ENCODE measurements at regions not wholly inside any gene's neighbourhood (a gene's known extent, or its start where the extent isn't known, plus 50 kb on each side); places are given as distances from the start of the nearest gene placed in this dataset.
A peak's percentile ranks its signal among the peaks of the same experiment; 100 is the strongest.

GRCh38 chr14:80315681-80316080 is 104.4 kb upstream of the DIO2 start:
- no peak overlapping the region for H3K18ac ChIP-seq (ENCODE audit: insufficient read length, low read depth, low read length)
- H3K4me1 ChIP-seq (ENCODE audit: insufficient read depth, low read length), result peaks cover 3% of the 10 kb centered on the region; the same call in 1 of the 2 replicates
- no peak overlapping the region for H3K14ac ChIP-seq (ENCODE audit: insufficient read depth, low read length)
- H2BK20ac ChIP-seq (ENCODE audit: low read depth, low read length, poor library complexity, severe bottlenecking), result no peak overlapping the region
- H2AFZ ChIP-seq (ENCODE audit: low read length), result no peak overlapping the region
- H2AK5ac ChIP-seq (ENCODE audit: insufficient read length, low read length), result no peak overlapping the region
- H2BK12ac ChIP-seq (ENCODE audit: insufficient read length, low read depth, low read length), result no peak overlapping the region
- Mint-ChIP-seq H3K4me1 (peaks cover 10% of the 10 kb centered on the region in 2 experiments), H3K27ac (peak overlapping the region in 2 of 3 experiments; percentile 25 to 76; a peak in 3 of 7 replicates), H3K4me3 (no peak overlapping the region), H3K9me3 (peaks cover 4 to 9% of the 10 kb centered on the region in 2 experiments; a peak in 3 of 5 replicates), H3K36me3 (ENCODE audit: insufficient read depth in 1 of 3, low read depth in 3 of 3) (no peaks in the 10 kb centered on the region), H3K27me3 (ENCODE audit: low read depth) (no peaks in the 10 kb centered on the region)
- H3K4me2 ChIP-seq (ENCODE audit: insufficient read depth, insufficient read length, low read length), result no peak overlapping the region
- no peaks in the 10 kb centered on the region for H3K23me2 ChIP-seq (ENCODE audit: insufficient read length, low read depth, low read length, poor library complexity, severe bottlenecking)
- no peak overlapping the region for H4K8ac ChIP-seq (replicated peaks; ENCODE audit: insufficient read length, low read depth, low read length)
- H2BK5ac ChIP-seq (ENCODE audit: insufficient read length, low read length), result no peak overlapping the region
- TF ChIP-seq CTCF (conservative IDR thresholded peaks at IDR 0.05), result no peak
- no peak overlapping the region for H3K56ac ChIP-seq (ENCODE audit: insufficient read length, low read depth, low read length)
- H4K20me1 ChIP-seq (ENCODE audit: control insufficient read depth, insufficient read depth, insufficient read length), result no peaks in the 10 kb centered on the region
- H4K91ac ChIP-seq (ENCODE audit: insufficient read length, low read depth, low read length), result no peak overlapping the region
- no peak overlapping the region for H4K5ac ChIP-seq (ENCODE audit: insufficient read length, low read depth, low read length)
- H3K23ac ChIP-seq (ENCODE audit: insufficient read length, low read depth, low read length), result no peak overlapping the region
- H3K79me1 ChIP-seq (ENCODE audit: insufficient read depth, low read depth, low read length, poor library complexity, severe bottlenecking), result no peaks in the 10 kb centered on the region
- H3T11ph ChIP-seq (ENCODE audit: low read length), result no peak overlapping the region
- H3K9ac ChIP-seq (ENCODE audit: extremely low read depth, insufficient read length, low read length), result no peak overlapping the region
- DNase-seq, result no peak
- no peak overlapping the region for H2BK15ac ChIP-seq (ENCODE audit: low read depth, low read length)
- no CpG with 5 or more reads among the region's 1 CpG for WGBS (ENCODE audit: extremely low coverage, insufficient read length, low lambda C conversion rate)
- H3K9me3 ChIP-seq (ENCODE audit: control insufficient read depth, low read depth, low read length), result no peaks in the 10 kb centered on the region
- no peak overlapping the region for H3K27ac ChIP-seq (ENCODE audit: insufficient read length, low read depth, low read length)
- no peak overlapping the region for H3K4ac ChIP-seq (ENCODE audit: low read depth, low read length)
- H3K79me2 ChIP-seq (ENCODE audit: insufficient read depth, low read length), result no peaks in the 10 kb centered on the region
- no peaks in the 10 kb centered on the region for H3K27me3 ChIP-seq (ENCODE audit: insufficient read depth, low read length)
- H2BK120ac ChIP-seq (ENCODE audit: low read depth, low read length, poor library complexity, severe bottlenecking), result no peak overlapping the region

All from H9 (cell line).